Erythroblast (primary cell): ENCODE measurements at regions not wholly inside any gene's neighbourhood (a gene's known extent, or its start where the extent isn't known, plus 50 kb on each side); places are given as distances from the start of the nearest gene placed in this dataset.

Source experiments
- DNase-seq, 2 experiments: peaks; one replicate each; lab custom pipeline; 2025; lab: John Stamatoyannopoulos, UW
- GATA1 ChIP-seq: IDR thresholded peaks from 2 replicates; pipeline ENCODE4 v1.6.1; 2011; ENCODE audit warnings: low read depth, mild to moderate bottlenecking, control low read depth, low read length, moderate library complexity
- POLR2A ChIP-seq: IDR thresholded peaks from 2 replicates; pipeline ENCODE4 v1.6.1; 2011; ENCODE audit warnings: mild to moderate bottlenecking, low read length

DNA sequence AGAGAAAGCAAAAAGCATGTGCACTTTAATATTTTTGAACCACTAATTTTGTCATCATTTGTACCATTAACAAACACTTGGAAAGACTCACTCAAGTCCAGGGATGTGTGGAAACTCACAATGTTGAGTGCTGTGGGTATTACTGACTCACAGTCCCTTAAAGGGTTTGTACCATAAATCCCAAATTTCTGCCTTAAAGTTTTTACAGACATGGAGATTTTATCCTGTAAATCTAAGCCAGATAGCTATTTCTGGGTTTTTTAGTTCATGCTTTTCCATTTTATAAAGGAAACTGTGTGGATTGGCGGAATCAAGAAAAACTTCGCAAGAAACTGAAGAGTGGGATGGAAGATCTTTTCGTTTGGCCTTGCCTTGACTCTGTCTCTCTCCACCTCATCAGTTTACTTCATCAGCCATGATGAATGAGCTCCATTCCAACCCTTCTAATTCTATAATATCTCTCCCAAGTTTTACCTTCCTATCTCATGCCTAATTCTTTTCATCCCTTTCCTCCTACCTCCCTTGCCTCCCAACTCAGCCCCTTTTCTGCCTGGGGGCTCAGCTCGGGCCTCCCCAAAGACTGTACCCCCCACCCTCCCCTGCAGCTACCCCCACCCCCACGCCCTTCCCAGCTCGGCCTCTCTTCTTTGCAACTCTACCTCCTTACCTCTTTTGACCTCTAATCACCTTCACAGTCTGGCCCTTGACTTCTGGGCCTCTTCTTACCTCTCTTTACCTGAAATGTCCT, 218.5 kb upstream of the MKLN1 start:
- DNase-seq = no peak
- TF ChIP-seq GATA1 (no peak), POLR2A (no peak)

DNA sequence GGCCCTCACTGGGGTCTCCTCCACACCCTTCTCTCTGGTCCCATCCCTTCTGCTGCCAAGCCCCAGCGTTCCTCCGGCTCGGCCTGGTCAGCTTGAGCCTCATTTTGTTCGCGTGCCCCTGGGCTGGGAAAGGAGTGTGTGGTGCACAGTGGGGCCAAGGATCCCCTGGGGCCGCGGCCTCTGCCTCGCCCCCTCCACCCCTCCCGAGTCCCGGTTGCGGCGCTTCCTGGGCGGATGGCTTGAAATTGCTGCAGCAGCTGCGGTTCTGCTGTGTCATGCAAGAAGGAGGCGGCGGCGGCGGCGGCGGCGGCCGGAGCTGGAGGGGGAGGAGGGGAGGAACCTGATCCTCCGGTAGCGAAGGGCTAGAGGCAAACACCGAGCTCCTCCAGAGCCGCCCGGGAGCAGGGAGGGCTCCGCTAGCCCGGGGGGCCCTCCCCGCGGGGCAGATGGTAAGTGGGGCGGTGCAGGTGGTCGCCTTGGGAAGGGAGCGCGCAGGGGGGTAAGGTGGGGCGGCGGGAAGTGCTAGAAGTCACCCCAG, 217.8 kb upstream of the MKLN1 start:
- peak; percentile 81 to 85 for DNase-seq
- peak; percentile 29 for TF ChIP-seq POLR2A
- no peak for TF ChIP-seq GATA1

DNA sequence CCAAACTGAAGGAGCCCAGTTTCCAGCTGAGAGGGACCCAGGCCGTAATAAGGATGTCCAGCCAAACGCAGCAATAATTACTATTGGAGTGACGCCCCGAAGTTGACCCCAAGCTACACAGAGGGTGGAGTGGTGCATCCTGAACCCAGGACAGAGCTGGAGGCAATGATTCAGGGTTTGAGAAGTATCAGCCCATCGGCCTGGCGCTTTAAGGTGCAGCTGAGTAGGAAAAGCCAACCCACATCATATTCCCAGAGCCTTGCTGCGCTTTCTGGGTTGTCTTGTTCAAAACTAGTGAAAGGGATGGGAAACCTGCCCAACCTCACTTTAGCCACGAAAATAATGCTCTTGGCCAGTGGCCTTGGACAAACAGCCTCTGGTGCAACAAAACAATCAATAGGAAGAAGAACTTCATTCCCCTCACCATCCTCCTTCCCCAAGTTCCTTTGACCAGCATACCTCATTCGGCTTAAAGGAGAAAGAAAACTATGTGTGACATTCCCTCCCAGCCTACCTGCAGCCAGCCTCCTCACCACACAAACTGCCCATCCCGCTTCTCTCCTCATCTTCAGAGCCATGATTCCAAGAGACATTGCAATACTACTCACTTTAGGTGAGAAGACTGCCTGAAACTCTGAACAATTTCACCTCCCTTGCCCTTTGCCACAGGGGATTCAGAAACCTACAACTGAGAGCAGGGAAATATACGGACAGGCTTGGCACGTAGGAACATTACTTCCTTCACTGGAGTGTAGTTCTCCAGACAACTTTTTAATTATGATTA, 217.2 kb upstream of the MKLN1 start:
- peak in 1 of 2 experiments; percentile 42 for DNase-seq
- TF ChIP-seq POLR2A = no peak
- TF ChIP-seq GATA1 = no peak

DNA sequence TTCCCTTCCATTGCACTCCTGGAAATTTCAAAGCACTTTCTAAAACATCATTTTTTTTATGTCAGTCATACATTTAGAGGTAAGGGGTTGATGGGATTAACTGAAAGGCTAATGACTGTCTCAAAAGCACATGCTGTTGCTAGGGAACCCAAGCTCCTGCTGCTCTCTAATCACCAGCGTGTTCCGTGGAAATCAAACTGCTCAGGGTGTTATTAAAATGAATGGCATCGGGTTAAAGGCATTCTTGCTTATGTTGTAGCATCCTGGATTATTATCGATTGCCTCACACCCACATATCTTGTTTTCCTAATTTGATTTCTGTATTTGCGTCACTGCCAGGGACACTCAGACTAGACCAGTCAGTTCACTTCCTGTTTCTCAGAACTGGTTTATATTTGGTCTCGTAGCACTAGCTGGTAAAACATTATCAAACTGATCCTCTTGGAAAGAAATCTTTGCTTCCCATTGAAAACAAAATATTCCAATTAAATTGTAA, 216.5 kb upstream of the MKLN1 start:
- DNase-seq = peak; percentile 8 to 11
- TF ChIP-seq POLR2A (no peak), GATA1 (no peak)

DNA sequence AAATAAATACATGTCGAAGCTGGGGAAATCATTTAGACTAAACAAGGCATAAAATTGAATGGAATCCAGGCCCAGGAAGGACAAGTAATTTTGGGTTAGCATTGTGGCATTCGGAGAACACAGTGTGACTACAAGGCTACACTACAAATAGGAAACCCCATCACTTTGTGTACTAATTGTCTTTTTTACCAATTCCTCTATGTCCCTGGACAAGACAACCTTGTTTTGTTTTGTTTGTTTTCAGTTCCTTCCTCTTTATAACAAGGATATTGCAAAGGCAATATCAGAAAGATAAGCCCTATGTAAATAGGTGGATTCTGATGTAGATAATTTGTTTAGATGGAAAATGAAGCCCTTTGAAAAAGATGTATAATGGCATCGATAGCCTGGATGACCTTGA, 215.9 kb upstream of the MKLN1 start:
- no peak for TF ChIP-seq GATA1
- TF ChIP-seq POLR2A = no peak
- no peak for DNase-seq

DNA sequence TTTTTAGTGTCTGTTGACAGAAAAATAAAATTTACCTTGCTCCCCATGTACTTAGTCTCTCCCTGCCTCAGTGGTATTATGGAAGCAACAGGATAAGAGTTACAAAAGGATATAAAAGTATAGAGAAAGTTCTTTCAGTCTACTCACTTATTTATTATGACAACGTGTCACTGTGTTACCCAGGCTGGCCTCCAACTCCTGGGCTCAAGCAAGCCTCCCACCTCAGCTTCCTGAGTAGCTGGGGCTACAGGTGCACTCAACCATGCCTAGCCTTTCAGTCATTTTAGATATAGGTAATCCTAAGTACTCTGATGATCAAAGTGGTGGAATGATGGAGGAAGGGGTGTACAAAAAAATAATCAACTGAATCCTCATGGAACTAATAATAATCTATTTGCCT, 215.2 kb upstream of the MKLN1 start:
- no peak for TF ChIP-seq GATA1
- no peak for TF ChIP-seq POLR2A
- DNase-seq = no peak

DNA sequence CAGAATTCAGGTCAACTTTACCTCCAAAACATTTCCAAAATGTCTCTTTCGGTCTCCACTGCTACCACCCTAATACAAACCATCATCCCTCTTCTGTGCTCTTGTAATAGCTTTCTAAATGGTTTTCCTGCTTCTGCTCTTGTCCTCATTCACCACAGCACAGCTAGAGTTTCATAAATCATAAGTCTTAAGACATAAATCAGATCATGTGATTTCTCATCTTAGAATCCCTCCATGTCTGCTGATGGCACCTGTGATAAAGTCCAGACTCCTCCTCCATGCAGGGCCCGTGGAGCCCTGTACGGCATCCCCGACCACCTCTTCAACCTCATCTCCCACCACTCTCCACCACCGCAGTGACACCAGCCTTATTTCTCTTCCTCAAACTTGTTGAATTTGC, 212.3 kb upstream of the MKLN1 start:
- TF ChIP-seq POLR2A (no peak), GATA1 (no peak)
- DNase-seq = no peak

DNA sequence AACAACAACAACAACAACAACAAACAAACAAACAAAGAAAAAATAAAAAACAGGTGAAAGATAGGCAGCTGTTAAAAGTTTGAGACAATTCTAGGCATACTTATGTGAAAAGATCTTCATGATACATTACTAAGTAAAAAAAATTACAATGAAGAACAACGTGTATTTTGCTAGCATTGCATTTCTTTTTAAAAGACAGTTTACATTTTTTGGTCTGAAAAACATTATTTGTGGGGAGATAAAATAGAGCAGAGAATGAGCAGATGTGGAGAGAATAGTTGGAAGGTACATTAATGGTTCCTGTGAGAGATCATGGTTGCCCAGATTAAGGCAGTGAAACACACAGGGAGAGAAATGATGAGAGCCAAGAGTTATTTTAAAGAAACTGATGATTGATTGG, 210.2 kb upstream of the MKLN1 start:
- DNase-seq = no peak
- TF ChIP-seq GATA1 (no peak), POLR2A (no peak)

DNA sequence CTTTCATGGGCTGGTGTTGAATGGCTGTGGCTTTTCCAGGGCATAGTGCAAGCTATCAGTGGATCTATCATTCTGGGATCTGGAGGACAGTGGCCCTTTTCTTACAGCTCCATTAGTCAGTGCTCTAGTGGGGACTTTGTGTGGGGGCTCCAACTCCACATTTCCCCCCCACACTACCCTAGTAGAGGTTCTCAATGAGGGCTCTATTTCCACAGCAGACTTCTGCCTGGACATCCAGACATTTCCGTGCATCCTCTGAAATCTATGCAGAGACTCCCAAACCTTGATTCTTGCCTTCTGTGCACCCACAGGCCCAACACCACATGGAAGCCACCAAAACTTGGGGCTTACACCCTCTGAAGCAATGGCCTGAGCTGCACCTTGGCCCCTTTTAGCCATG, 208.3 kb upstream of the MKLN1 start:
- DNase-seq = no peak
- TF ChIP-seq GATA1 (no peak), POLR2A (no peak)

DNA sequence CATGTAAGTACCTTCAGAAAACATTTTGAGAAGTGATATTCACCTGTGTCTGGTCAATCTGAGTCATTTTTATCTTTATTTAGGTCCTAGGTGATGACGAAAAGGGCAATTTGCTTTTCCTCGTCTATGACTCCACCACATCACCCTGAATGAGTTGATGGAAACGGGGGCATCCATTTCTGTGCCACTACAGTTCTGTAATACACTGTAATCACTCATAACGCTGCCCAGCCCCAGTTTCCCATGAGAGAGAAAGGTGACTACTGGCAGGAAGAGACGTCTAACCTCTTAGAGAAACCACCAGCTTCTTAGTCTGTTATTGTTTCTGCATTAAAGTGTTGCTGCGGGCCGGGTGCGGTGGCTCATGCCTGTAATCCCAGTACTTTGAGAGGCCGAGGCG, 205.3 kb upstream of the MKLN1 start:
- DNase-seq = no peak
- TF ChIP-seq GATA1 (no peak), POLR2A (no peak)

DNA sequence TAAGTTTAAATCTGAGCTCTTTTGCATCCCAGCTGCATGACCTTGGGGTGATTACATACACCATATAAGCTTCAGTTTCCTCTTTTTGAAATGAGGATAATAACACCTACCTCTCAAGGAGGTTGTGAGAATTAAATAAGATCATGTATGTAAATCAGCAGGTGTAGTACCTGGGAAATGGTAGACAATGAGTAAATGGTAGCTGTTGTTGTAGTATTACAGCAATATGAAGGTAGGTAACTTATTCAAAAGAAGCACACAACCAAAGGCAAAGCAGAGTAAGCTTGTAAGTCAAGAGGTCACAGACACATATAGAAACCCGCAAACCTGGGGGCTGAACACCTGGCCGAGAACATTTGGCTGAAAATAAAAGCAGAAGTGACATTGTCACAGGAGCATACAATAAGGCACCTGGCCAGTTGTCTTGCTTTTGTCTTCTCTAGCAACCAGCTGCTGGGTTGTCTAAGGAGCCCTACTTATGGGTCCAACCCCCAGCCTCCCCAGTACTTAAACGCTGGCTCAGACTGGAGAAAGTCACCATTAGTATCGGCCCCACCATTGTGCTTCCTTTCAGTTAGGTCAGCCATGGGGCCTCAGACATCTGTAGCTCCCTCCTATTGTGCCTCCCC, 203.6 kb upstream of the MKLN1 start:
- no peak for TF ChIP-seq POLR2A
- TF ChIP-seq GATA1 = no peak
- DNase-seq = no peak

DNA sequence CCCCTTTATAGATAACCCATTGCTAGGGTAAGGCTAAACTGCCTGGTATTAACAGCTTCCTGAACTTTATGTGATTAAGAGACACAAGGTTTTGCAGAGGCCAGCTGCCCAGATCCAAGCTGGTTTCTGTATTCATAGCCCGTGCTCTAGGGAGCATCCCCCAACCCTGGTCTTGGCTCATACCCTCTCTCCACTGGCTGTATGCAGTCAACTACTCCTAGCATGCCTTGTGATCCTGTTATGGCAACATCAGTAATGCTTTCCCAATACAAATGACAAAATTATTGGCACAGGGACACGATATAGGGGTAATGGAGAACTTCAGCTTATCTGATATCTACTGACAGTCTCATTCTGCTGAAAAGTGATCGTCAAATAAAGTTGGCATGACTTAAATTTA, 202.8 kb upstream of the MKLN1 start:
- DNase-seq = no peak
- no peak for TF ChIP-seq GATA1
- no peak for TF ChIP-seq POLR2A

DNA sequence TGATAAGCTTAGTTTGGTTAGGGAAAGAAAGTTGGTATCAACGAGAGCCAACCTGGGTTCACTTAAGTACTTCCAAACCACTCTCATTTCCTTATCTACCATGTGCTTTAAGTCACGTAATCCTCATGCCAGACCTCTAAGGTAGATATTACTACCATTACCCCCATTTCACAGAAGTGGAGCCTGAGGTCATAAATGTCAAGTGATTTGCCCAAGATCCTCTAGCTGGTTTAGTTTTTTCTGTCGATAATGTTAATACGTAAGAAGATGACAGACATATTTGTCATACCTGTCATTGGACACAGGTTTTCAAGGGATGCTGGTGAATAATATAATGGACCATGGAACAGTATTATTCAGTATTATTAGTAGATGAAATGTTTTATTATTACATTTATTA, 197.4 kb upstream of the MKLN1 start:
- no peak for DNase-seq
- no peak for TF ChIP-seq GATA1
- TF ChIP-seq POLR2A = no peak
